ENCODE measurements at regions not wholly inside any gene's neighbourhood (a gene's known extent, or its start where the extent isn't known, plus 50 kb on each side); places are given as distances from the start of the nearest gene placed in this dataset.

DNA sequence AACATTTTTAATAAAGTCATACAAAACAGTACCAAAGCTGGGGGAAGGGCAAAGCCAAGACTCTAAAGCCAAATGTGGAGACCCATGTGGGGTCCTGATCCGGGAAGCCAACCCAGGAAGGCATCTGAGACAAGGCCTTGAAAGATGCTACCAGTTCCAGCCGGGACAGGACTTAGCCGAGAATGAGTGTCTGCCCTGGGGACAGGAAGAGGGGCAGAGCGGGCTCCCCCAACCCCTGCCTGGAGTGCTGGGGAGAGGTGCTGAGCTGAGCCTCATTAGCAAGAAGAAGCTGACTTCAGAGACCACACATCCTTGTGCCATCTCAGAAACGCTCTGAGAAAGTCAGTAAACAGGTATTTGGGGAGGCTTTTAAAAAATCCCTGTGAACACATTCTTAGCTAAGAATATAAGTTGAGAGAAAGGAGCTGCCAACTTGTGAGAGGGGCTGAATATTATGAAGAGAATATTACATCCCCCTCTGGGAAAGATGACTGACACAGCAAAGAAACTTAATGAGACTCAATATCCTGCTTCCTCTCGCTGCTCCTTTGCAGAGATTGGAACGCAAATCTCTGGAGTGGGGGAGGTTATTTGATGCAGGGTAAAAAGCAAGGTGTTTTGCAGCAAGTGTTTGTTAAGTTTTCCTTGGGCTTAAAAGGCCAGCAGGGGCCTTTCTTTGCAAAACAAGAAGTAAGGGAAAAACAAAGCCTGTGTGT, 103.3 kb upstream of the KCND3 start:
- WGBS (ENCODE audit: insufficient coverage): 51% methylated on average over 4 of the region's 7 CpGs
- no peaks in the 10 kb centered on the region for H3K4me1 Mint-ChIP-seq
- H3K9me3 Mint-ChIP-seq (ENCODE audit: insufficient read depth): no peaks in the 10 kb centered on the region
- TF ChIP-seq, protein P1, sequence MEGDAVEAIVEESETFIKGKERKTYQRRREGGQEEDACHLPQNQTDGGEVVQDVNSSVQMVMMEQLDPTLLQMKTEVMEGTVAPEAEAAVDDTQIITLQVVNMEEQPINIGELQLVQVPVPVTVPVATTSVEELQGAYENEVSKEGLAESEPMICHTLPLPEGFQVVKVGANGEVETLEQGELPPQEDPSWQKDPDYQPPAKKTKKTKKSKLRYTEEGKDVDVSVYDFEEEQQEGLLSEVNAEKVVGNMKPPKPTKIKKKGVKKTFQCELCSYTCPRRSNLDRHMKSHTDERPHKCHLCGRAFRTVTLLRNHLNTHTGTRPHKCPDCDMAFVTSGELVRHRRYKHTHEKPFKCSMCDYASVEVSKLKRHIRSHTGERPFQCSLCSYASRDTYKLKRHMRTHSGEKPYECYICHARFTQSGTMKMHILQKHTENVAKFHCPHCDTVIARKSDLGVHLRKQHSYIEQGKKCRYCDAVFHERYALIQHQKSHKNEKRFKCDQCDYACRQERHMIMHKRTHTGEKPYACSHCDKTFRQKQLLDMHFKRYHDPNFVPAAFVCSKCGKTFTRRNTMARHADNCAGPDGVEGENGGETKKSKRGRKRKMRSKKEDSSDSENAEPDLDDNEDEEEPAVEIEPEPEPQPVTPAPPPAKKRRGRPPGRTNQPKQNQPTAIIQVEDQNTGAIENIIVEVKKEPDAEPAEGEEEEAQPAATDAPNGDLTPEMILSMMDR (IDR thresholded peaks at IDR 0.05): no peak
- no peak for TF ChIP-seq EZH2 (IDR thresholded peaks at IDR 0.05; ENCODE audit: borderline replicate concordance, insufficient read depth, low read depth, low read length, poor library complexity, severe bottlenecking)
- DNase-seq: no peak
- H4K20me1 ChIP-seq (ENCODE audit: control insufficient read depth, insufficient read depth, low read length, poor library complexity, severe bottlenecking): no peaks in the 10 kb centered on the region
- no peak overlapping the region for H3K4me2 ChIP-seq (replicated peaks; ENCODE audit: low read depth, low read length, poor library complexity, severe bottlenecking)
- H3K4me1 ChIP-seq (ENCODE audit: control insufficient read depth in 2 of 2, insufficient read depth in 2 of 2, low read length in 2 of 2): no peaks in the 10 kb centered on the region
- intact Hi-C loops (cut with micrococcal nuclease): no loop called here
- H3K36me3 ChIP-seq (replicated peaks in 1 of 2; ENCODE audit: control extremely low read depth in 1 of 2, control insufficient read depth in 1 of 2, extremely low read depth in 1 of 2, insufficient read depth in 2 of 2, low read length in 1 of 2): no peaks in the 10 kb centered on the region
- peaks cover 0 to 17% (median 5%) of the 10 kb centered on the region in 4 experiments for H3K27me3 ChIP-seq (replicated peaks in 1 of 4; ENCODE audit: control extremely low read depth in 1 of 4, control insufficient read depth in 3 of 4, insufficient read depth in 4 of 4, low read length in 3 of 4)
- ChIA-PET POLR2A (no interaction called here), CTCF (interaction anchor here (1.0 kb wide), 1 partner anchor 8 kb away, joined by 4 read pairs; no protein-coding TSS in a partner anchor)
- no peak overlapping the region for H3K9ac ChIP-seq (ENCODE audit: low read length)
- no peak for ATAC-seq (ENCODE audit: low read depth)
- H3K9me3 ChIP-seq (ENCODE audit: control extremely low read depth in 1 of 3, control insufficient read depth in 2 of 3, insufficient read depth in 1 of 3, low read length in 2 of 3): no peaks in the 10 kb centered on the region
- H3K27me3 Mint-ChIP-seq: peaks cover 41% of the 10 kb centered on the region
- H2AFZ ChIP-seq (ENCODE audit: insufficient read depth, low read depth, low read length, poor library complexity, severe bottlenecking): no peak overlapping the region
- no peak overlapping the region for H3K4me3 ChIP-seq (ENCODE audit: control extremely low read depth in 1 of 5, extremely low read depth in 1 of 5, insufficient read depth in 1 of 5, low read depth in 2 of 5, low read length in 4 of 5)
- no peak overlapping the region for H3K27ac ChIP-seq (ENCODE audit: low read length in 2 of 2)
- H3K79me2 ChIP-seq (ENCODE audit: control insufficient read depth, insufficient read depth, low read length): no peaks in the 10 kb centered on the region
- no peak overlapping the region for H3K4me3 Mint-ChIP-seq
- H3K27ac Mint-ChIP-seq: no peak overlapping the region

DNA sequence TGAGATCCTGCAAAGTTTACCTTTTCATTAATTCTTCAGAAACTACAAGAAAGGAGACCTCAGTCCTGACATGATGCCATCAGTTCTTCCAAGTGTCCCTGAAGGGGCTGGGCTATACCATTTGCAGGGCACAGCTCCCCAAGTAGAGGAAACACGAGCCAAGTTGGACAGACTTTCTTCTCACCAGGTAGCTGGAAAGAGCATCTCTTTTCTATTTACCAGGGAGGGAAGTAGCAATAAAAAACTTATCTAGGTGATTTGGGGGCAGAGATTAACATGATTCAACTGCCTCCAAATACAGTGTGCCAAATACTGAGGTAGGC, 103.9 kb upstream of the KCND3 start:
- DNase-seq: no peak
- Histone ChIP-seq H3K9ac (ENCODE audit: low read length) (no peak overlapping the region), H3K4me2 (replicated peaks; ENCODE audit: low read depth, low read length, poor library complexity, severe bottlenecking) (no peak overlapping the region), H3K79me2 (ENCODE audit: control insufficient read depth, insufficient read depth, low read length) (no peaks in the 10 kb centered on the region), H3K4me3 (ENCODE audit: control extremely low read depth in 1 of 5, extremely low read depth in 1 of 5, insufficient read depth in 1 of 5, low read depth in 2 of 5, low read length in 4 of 5) (no peak overlapping the region), H3K9me3 (ENCODE audit: control extremely low read depth in 1 of 3, control insufficient read depth in 2 of 3, insufficient read depth in 1 of 3, low read length in 2 of 3) (no peaks in the 10 kb centered on the region), H3K36me3 (replicated peaks in 1 of 2; ENCODE audit: control extremely low read depth in 1 of 2, control insufficient read depth in 1 of 2, extremely low read depth in 1 of 2, insufficient read depth in 2 of 2, low read length in 1 of 2) (no peaks in the 10 kb centered on the region), H3K27me3 (replicated peaks in 1 of 4; ENCODE audit: control extremely low read depth in 1 of 4, control insufficient read depth in 3 of 4, insufficient read depth in 4 of 4, low read length in 3 of 4) (peaks cover 0 to 17% (median 5%) of the 10 kb centered on the region in 4 experiments), H3K4me1 (ENCODE audit: control insufficient read depth in 2 of 2, insufficient read depth in 2 of 2, low read length in 2 of 2) (no peaks in the 10 kb centered on the region), H4K20me1 (ENCODE audit: control insufficient read depth, insufficient read depth, low read length, poor library complexity, severe bottlenecking) (no peaks in the 10 kb centered on the region), H2AFZ (ENCODE audit: insufficient read depth, low read depth, low read length, poor library complexity, severe bottlenecking) (no peak overlapping the region), H3K27ac (ENCODE audit: low read length in 2 of 2) (no peak overlapping the region)
- Mint-ChIP-seq H3K4me1 (no peaks in the 10 kb centered on the region), H3K27me3 (peaks cover 37% of the 10 kb centered on the region), H3K4me3 (no peak overlapping the region), H3K9me3 (ENCODE audit: insufficient read depth) (no peaks in the 10 kb centered on the region), H3K27ac (no peak overlapping the region)
- ChIA-PET CTCF (no interaction called here), POLR2A (no interaction called here)
- ATAC-seq (ENCODE audit: low read depth): no peak
- intact Hi-C loops (cut with micrococcal nuclease): no loop called here
- 33% methylated on average over 1 of the region's 1 CpG for WGBS (ENCODE audit: insufficient coverage)
- TF ChIP-seq EZH2 (IDR thresholded peaks at IDR 0.05; ENCODE audit: borderline replicate concordance, insufficient read depth, low read depth, low read length, poor library complexity, severe bottlenecking): no peak
- TF ChIP-seq, protein P1 (IDR thresholded peaks at IDR 0.05): no peak
